NCI-H345 (cell line): ENCODE measurements at regions not wholly inside any gene's neighbourhood (a gene's known extent, or its start where the extent isn't known, plus 50 kb on each side); places are given as distances from the start of the nearest gene placed in this dataset.
"Not testable (repeated sequence)": the region's sequence is repeated elsewhere in the genome, so short reads cannot be mapped to it uniquely, and the experiment has no call there.

Source experiments
- DNase-seq: peaks from one replicate; lab custom pipeline; 2025; lab: John Stamatoyannopoulos, UW

DNA sequence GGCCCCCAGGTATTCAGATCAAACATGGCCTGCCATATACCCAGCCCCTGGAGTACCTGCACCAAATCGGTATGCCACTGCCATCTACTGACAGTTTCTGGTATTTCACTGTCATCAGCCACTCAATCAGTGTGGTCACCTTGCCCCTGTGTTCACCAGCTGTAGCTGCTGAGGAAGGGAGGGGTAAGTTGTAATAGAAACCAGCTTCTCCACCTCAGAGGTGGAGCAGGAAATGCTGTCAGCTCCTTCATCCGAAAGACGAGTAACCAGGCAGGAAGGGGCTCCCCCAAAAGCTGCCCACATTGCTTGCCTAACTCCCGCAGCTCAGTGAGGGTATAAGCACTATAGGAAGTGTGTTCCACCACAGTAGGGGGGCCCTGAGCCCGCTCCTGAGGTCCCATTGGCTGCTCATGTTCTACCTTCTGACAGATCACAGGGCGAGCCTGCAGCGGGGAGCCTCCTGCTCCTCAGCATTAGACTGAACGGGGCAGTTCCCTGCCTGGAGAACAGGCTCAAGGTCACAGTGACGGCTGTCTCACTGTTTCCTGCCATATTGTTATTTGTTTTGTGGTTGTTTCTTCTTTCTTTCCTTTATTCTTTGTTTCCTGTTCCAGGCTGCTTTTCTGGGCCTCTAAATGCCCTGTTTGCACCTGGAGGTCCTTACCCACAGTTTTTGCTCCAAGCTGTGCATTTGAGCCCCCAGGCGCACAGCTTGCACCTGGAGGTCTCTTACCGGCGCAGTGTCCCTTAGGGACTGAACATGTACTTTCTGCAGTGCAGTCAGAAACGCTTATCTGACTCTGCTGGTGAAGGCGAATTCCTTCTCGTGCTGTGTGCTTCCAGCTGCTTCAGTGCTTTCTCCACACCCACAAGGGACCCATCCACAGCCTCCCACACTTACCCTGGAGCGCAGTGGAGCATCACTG, 1638.3 kb downstream of the MRPL39 start:
- peak; percentile 93 for DNase-seq

DNA sequence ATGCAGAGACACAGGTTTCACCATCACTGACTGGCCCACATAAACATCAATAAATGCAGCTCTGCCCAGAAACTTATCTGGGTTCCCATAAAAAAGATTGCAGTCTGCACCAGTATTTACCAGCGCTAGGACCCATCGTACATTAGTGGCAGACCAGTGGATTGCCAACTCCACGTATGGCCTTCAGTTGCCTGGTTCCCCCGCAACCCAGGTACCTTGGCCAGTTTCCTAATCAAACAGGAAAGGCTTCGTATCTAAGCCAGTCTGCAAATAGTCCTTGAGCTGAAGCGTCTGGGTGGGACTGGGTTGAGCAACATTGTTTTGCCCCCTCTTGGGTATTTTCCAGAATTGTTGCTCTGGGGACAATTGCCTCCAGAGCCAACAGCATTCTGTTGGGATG, 1639.3 kb downstream of the MRPL39 start:
- peak; percentile 72 for DNase-seq

DNA sequence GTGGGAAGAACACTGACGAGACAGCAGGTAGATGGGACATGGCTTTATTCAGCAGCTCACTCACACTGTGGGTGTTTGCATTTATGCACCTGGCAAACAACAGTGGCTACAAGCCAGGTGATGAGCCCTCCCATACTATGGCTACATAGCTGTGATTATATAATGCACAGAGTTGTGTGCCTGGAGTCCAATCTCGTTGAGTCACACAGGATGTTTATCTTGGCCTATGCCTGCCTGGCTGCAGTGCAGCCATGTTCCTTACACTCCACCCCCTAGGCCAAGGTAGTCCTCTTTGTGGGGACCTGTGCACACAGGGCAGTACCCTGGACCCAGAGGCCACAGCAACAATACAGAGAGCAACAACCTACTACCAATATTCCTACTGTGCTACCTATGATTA, 1643.8 kb downstream of the MRPL39 start:
- peak; percentile 91 for DNase-seq

DNA sequence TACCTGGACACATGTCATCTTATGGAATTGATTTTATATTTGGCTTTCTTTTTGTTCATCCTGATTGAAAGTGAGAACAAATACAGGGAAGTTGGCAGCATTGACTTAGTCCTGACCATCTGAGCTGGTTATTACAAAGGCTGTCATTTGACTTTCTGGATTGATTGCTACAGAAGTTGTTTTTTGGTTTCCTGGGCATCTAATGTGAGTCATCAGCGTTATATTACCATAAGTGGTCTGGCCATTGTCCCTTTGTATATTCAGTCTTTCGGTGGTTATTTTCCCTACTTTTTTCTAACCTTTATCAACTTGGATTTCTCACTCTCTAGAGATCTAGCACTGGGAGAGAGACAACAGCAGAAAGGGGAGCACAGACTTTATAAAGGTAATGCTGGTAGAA, 1646.5 kb downstream of the MRPL39 start:
- DNase-seq: peak; percentile 27

DNA sequence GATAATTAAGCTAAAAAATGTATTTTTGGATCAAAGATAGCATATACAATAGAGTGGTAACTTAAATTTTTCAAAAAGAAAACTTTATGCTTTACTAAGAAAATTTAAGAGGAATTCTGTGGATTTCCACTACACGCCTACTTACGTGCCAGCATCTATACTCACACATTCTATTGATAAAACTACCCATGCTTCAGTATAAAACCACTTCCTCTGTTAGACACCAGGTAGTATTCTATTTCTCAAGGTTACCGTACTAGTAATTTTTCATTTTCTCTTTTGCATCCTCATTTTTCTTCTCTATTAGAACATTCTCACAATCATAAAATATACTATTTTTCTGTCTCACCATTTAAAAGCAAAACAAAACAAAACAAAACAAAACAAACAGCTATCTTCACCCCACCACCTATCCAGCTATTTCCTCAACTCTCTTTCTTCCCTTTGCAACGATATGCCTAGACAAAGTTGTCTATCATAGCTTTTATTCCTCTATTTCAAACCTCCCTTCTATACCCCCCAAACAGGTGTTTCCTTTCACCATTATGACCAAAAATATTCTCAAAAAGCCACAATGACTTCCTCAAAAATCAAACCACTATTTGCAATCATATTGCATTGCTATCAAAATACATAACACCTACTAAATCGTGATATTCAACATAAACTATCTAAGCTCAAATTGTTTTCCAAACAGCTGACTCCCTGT, 1652.0 kb downstream of the MRPL39 start:
- no peak for DNase-seq

DNA sequence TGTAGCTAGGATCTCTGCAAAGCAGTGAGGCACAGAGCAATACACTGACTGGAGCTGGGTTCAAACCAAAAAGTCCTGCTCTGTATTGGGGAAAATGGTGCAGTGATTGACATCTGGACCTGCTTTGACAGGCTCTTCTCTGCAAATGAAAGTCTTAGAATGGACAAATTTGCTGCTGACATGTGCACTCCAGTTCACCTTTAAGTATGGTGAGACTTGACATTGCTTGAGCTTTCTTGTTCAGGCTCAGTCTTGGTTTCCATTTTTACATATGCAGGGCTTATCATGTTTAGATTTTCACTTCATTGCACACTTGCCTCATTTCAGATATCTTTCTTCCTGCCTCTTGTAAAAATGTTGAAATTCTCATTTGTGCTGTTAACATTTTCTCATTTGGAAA, 1655.0 kb downstream of the MRPL39 start:
- DNase-seq: no peak

DNA sequence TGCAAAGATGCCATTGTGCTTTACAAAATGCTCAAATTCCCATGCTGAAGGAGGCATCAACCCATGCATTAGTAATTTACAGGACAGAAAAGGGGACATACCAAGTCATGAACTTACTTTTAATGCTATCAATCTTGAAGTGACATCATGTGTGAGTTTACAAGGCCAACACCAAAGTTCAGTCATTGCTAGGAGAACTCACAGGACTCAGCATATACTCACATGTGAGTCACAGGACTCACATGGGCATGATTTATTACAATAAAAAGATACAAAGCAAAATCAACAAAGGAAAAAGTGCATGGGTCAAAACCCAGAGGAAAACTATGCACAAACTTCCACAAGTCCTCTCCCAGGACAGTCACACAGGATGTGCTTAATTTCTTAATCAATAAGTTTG, 1656.0 kb downstream of the MRPL39 start:
- no peak for DNase-seq

DNA sequence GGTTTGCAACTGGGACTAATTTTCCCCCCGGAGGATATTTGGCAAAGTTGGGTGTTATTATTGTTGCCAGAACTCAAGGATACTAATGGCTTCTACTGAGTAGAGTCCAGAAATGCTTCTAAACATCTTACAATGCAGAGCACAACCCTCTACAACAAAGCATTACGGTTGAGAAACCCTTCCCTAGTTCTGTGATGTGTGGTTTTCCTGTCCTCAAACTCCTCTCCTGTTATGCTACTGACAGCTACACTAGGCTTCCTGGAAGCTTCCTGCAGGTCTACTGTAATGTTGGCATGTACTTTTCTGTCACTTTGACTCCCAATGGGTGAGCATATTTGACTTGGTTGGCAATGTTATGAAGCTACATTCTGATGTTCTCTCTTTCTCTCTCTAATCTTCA, 1656.9 kb downstream of the MRPL39 start:
- DNase-seq: no peak

DNA sequence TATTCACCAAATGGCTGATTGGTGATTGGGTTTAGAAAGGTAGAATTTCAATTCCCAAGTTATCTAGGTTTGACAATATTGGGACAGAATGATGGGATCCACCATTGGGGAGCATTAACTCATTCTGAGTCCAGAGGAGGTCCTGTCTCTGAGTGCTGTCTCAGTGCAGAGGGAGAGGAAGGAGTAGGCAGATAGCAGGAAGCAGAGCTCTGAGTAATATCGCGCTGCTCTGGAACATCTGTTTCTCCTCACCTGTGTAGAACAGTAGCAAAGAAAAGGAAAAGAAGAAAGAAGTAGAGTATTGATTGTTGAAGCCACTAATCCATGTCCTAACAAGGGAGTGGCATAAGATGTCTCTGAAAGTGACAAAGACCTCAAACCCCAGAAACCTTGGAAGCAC, 1657.8 kb downstream of the MRPL39 start:
- DNase-seq: no peak

DNA sequence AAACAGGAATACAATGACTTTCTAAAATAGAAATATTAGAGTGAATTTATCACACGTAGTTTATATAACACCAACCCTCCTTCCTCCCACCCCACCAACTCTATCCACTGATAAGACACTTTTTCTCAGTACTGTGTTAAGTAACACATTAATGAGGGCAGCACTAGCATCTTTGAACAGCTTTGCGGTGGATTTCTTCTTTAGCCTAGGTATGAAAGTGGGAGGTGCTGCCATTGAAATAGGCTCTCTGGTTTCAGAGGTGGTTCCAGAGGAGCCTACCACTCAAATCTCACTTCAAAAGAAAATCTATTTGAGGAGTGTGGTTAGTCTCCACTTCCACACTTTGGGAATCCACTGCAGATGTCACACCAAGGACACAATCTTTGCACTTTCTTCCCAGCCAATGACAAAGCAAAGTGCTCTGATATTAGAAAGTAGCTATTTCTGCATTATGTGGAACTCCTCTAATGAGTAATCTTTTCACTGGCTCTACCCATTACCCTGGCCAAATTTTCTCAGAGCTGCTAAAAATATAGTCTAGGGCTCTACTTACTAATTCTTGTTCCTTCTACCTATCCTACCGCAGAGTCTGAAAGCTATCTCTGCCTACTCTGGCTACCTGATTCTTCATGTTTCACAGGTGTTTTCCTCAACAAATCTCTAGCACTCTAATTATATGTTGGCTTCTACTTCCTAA, 1667.8 kb downstream of the MRPL39 start:
- DNase-seq: no peak

DNA sequence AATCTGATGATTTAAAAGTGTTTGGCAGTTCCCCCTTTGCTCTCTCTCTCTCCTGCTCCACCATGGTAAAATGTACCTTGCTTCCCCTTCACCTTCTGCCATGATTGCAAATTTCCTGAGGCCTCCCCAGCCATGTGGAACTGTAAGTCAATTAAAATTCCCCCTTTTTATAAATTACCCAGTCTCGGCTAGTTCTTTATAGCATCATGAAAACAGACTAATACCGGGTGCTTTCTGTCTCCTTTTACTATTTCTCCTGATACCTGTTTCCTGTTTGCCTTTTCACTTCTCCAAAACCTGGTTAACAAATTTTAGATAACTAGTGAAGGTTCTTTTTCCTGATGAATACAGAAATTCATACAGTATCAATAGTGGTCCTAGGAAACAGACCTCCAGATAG, 1670.3 kb downstream of the MRPL39 start:
- DNase-seq: no peak

DNA sequence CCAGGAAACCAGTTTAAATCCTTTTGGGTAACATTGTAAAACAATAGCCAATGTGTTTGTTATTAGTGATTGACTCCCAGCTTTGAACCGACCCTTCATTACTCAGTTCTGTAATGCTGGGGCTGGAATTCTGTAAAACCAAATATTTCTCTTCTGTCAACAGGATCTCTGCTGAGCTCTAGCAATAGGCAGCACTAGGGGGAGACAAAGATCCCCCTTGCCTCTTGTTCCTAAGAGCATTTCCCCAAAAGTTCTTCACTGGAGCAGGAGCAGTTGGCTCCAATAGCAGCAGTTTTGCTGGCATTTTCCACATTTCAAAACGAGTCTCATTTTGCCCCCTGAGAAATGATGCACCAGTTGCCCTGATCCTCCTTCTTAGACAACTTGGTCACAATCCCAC, 1671.1 kb downstream of the MRPL39 start:
- peak; percentile 20 for DNase-seq

DNA sequence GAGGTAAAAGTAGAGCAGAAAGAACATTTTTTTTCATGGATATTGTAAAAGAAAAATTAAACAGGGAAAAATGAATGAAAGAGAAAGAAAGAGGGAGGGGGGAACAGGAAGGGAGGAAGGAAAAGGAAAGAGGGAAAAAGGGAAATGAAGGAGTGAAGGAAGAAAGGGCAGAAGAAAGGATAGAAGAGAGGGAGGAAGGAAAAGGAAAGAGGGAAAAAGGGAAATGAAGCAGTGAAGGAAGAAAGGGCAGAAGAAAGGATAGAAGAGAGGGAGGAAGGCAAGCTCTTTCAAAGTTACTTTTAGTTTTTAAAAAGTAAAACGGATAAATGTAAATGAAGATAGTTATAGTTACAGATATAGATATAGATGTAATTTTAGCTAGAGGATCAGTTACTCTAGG, 1676.7 kb downstream of the MRPL39 start:
- DNase-seq: no peak

DNA sequence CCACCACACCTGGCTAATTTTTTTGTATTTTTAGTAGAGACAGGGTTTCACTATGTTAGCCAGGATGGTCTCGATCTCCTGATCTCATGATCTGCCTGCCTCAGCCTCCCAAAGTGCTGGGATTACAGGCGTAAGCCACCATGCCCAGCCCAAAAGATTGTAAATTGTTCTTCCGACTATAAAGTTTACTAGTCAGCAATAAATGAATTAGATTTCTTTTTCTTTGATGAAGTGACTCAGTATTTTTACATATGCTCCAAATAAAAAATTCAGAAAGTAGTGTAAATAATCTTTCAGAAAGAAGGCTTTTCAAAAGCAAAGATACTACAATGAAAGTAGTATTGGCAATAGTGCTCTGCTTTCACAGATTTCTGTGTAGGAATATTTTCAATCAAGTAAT, 1680.9 kb downstream of the MRPL39 start:
- not testable (repeated sequence) for DNase-seq

DNA sequence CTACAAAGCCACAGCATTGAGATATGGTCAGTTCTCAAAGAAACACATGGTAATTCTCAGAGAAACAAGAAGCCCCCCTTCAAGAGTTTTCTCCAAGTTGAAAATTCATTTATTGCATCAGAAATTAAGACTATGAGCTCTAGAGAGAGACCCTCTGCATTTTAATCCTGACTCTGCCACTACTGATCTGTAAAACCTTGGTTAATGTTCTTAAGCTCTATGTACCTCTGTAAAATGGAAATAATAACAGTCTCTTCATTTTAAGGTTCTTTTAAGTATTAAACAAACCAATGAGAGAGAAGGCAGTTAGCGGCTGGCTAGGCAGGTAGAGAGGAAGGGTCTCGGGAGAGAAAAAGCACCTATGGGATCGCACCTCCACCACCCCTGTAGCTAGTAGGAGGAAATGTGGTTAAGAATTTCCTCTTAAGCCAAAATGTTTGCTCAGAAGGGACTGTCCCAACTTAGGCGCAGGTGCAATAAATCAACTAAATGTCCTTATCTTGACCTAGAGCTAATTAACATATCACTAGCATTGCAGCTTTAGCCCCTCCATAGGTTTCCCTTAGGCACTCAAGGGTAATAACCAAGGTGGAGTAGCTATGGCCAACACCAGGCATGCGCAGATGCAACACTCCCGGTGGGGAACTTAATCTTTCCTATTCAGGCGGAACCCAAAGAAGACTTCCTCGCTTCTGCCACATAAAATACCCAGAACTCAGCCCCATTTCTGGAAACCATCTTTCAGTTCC, 1685.4 kb downstream of the MRPL39 start:
- DNase-seq: no peak

DNA sequence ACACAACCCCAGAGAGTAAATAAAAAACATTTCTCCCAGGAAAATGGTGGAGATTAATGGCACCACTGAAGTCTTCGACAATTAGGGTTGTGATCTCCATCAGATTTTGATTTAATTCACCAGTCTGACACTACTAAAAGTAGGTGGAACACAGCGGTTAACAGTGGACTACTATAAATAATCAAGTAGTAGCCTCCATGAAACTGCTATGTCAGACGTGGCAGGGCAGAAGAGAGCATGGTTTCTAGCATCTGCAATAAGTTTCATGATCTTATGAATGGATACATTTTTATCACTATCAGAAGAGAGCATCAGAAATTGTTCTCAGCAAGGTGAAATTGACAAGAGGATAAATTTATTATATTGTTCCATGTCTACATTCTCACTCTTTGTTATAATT, 1706.6 kb downstream of the MRPL39 start:
- DNase-seq: no peak

DNA sequence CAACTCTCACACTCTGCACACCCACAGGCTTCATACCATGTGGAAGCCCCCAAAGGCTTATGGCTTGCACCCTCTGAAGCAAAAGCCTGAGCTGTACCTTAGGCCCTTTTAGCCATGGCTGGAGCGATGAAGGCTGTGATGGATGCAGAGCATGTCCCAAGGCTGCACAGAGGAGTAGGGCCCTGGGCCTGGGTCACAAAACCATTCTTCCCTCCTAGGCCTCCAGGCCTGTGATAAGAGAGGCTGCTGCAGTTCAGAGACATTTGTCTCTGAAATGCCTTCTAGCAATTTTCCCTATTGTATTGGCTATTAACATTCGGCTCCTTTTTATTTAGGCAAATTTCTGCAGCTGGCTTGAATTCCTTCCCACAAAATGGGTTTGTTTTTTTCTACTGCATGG, 1707.7 kb downstream of the MRPL39 start:
- DNase-seq: no peak

DNA sequence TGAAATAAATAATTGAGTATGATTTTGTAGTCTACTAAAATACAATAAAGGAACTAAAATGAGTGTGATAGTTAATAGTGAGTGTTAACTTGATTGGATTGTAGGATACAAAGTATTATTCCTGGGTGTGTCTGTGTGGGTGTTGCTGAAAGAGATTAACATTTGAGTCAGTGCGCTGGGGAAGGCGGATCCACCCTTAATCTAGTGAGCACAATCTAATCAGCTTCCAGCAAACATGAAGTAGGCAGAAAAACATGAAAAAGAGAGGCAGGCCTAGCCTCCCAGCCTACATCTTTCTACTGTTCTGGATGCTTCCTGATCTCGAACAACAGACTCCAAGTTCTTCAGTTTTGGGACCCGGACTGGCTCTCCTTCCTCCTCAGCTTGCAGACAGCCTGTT, 1716.6 kb downstream of the MRPL39 start:
- no peak for DNase-seq

DNA sequence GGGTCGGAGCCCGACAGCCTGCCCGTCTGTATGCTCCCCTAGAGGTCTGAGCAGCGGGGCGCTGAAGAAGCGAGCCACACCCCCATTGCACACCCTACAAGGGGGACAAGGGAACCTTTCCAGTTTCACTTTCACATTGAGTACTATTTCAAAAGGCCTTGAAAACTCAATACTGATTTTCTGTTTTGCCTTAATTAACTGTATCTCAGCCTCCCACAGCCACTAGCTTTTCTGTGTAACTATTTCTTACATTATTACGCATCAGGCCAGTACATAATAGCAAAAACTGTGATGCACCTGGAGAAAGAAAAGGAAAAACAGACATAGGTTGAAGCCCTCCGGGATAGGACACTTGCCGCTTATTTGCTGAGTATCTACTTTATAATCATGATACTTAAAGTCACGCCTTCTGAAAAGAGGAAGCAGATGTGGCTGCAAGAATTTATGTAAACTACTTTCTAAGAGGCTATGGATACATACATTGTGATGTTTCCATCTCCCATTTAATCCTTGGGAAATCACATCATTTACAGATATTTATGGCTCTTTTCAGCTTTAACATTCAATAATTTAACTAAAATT, 1719.5 kb downstream of the MRPL39 start:
- DNase-seq: peak; percentile 11

DNA sequence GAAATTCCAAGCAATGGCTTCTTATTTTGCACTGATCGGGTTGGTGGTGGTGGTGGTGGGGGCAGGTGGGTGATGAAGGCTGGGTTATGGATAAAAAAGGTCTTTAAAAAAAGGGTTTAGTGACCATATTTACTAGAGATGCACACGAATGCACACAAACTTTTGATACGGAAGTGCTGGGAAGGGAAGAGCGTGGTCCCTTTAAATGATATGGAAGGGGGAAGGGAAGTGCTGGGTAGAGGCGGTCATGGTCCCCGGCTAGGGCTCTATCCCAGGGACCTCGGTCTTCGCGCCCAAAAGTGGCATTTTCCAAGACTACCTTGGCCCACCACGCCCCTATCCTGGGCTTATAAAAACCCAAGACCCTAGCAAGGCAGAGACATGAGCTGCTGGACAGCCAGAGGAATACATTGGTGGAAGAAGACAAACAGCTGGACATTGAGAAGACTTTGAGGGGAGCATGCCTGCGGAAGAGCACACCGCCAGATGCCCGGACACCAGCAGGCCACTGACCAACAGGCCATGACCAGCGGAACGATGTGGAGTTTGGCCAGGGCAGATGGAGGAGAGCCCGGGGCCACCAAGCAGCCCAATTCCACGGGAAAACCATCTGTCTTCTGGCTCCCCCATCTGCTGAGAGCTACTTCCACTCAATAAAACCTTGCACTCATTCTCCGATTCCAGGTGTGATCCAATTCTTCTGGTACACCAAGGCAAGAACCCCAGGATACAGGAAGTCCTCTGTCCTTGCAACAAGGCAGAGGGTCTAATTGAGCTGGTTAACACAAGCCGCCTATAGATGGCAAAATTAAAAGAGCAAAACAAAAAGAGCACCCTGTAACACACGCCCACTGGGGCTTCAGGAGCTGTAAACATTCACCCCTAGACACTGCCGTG, 1720.2 kb downstream of the MRPL39 start:
- no peak for DNase-seq

DNA sequence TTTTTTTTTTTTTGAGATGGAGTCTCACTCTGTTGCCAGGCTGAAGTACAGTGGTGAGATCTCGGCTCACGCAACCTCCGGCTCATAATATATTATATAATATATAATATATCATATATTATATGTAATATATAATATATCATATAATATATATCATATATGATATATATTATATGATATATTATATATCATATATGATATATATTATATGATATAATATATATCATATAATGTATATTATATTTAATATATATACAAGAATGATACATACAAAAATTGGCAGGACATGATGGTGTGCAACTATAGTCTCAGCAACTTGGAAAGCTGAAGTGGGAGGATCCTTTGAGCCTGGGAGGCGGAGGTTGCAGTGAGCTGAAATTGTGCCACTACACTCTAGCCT, 1725.5 kb downstream of the MRPL39 start:
- DNase-seq: no peak
